GM12891 (cell line): ENCODE measurements at regions not wholly inside any gene's neighbourhood (a gene's known extent, or its start where the extent isn't known, plus 50 kb on each side); places are given as distances from the start of the nearest gene placed in this dataset.

ENCODE experiments used
- PAX5 ChIP-seq: IDR thresholded peaks from 2 replicates; pipeline ENCODE4 v1.6.1; 2011; ENCODE audit warnings: low read length, moderate library complexity, mild to moderate bottlenecking; ENCODE audit not compliant: insufficient read depth, severe bottlenecking
- POLR2A ChIP-seq: IDR thresholded peaks from 2 replicates; pipeline ENCODE4 v1.6.1; 2011; ENCODE audit warnings: low read depth, low read length, control low read depth
- POLR2AphosphoS5 ChIP-seq: IDR thresholded peaks from 2 replicates; pipeline ENCODE4 v1.6.1; 2011; ENCODE audit warnings: low read depth, low read length, control low read depth
- SPI1 ChIP-seq: IDR thresholded peaks from 2 replicates; pipeline ENCODE4 v1.6.1; 2011; ENCODE audit warnings: low read depth, low read length, control low read depth
- TAF1 ChIP-seq: IDR thresholded peaks from 2 replicates; pipeline ENCODE4 v1.6.1; 2011; ENCODE audit warnings: low read depth, low read length, control low read depth

GRCh38 chr6:113143206-113143605 is 713.9 kb upstream of the MARCKS start:
- TF ChIP-seq POLR2AphosphoS5 = no peak
- no peak for TF ChIP-seq POLR2A
- no peak for TF ChIP-seq SPI1
- no peak for TF ChIP-seq TAF1
- TF ChIP-seq PAX5 = no peak
